Activated naive CD4-positive, alpha-beta T cell treated with anti-CD3 and anti-CD28 coated beads, Interleukin-2, amount 50 U/mL, for 24 hours (primary cell): ENCODE measurements at regions not wholly inside any gene's neighbourhood (a gene's known extent, or its start where the extent isn't known, plus 50 kb on each side); places are given as distances from the start of the nearest gene placed in this dataset.
"Not testable (repeated sequence)": the region's sequence is repeated elsewhere in the genome, so short reads cannot be mapped to it uniquely, and the experiment has no call there.

Experiments
- H3K27ac Mint-ChIP-seq: one replicate; pipeline ENCODE4 v1.8.0; 2021; ENCODE audit warnings: mild to moderate bottlenecking, mixed read lengths
- H3K27me3 Mint-ChIP-seq: one replicate; pipeline ENCODE4 v1.8.0; 2021; ENCODE audit warnings: mixed read lengths
- H3K36me3 Mint-ChIP-seq: one replicate; pipeline ENCODE4 v1.8.0; 2021; ENCODE audit warnings: mixed read lengths
- H3K4me1 Mint-ChIP-seq: one replicate; pipeline ENCODE4 v1.8.0; 2021; ENCODE audit warnings: mixed read lengths
- H3K4me3 Mint-ChIP-seq: one replicate; pipeline ENCODE4 v1.8.0; 2021; ENCODE audit warnings: mild to moderate bottlenecking, mixed read lengths
- H3K9me3 Mint-ChIP-seq: one replicate; pipeline ENCODE4 v1.8.0; 2021; ENCODE audit warnings: mixed read lengths

DNA sequence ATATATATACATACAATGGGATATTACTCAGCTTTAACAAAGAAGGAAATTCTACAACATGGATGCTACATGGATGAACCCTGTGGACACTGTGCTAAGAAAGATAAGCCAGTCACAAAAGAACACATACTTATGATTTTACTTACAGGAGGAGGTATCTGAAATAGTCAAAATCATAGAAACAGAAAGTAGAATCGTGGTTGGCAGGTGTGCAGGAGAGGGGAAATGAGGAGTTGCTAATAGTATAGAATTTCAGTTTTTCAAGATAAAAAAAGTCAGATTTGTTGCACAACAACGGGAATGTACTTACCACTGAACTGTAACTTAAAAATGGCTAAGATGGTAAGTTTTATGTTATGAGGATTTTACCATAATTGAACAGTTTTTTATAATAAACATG is 706.3 kb downstream of the TFAP2A start:
- no peaks in the 10 kb centered on the region for H3K9me3 Mint-ChIP-seq
- no peak overlapping the region for H3K4me3 Mint-ChIP-seq
- H3K4me1 Mint-ChIP-seq: no peaks in the 10 kb centered on the region
- H3K27ac Mint-ChIP-seq: no peak overlapping the region
- H3K27me3 Mint-ChIP-seq: peaks cover 2% of the 10 kb centered on the region
- H3K36me3 Mint-ChIP-seq: no peaks in the 10 kb centered on the region

DNA sequence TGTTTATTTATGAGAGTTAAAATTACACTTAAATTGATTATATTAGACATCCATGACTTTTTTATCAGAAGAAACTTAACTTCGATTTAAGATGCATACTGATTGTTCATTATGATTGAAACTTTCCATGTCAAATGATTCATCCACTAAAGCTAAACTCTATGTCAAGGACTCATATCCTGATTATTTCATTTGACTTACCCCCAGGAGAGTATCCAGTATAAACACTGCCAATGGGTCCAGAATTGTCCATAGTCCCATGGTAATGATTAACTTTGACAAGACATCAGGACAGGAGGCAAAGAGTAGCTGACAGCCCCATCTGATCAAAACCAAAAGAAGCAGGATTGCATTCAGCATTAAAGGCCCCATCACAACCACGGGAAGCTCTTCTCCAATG is 709.9 kb downstream of the TFAP2A start:
- Mint-ChIP-seq H3K4me3 (no peak overlapping the region), H3K4me1 (no peaks in the 10 kb centered on the region), H3K27ac (no peak overlapping the region), H3K27me3 (peaks cover 2% of the 10 kb centered on the region), H3K36me3 (no peaks in the 10 kb centered on the region), H3K9me3 (no peaks in the 10 kb centered on the region)

DNA sequence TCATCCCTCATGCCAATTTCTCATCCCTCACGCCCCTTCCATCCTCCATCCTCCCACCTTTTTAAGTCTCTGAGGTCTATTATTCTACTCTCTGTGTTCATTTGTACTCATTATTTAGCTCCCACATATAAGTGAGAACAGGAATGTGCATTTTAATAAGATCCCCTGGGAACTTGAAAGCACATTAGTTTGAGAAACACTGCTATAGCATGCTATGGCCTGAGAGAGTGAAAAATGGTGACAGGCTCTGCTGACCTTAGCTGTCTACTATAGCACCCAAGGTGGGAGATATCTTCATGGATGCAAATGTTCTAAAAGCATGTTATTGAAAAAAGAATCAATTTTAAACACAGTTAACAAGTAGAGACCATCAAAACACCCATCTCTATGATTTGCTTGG is 712.0 kb downstream of the TFAP2A start:
- Mint-ChIP-seq H3K4me1 (no peaks in the 10 kb centered on the region), H3K27me3 (peaks cover 2% of the 10 kb centered on the region), H3K4me3 (no peak overlapping the region), H3K9me3 (no peaks in the 10 kb centered on the region), H3K36me3 (no peaks in the 10 kb centered on the region), H3K27ac (no peak overlapping the region)

GRCh38 chr6:9699888-9700287 is 715.0 kb downstream of the TFAP2A start:
- Mint-ChIP-seq H3K27me3 (no peaks in the 10 kb centered on the region), H3K4me1 (no peaks in the 10 kb centered on the region), H3K9me3 (peaks cover 10% of the 10 kb centered on the region), H3K36me3 (no peaks in the 10 kb centered on the region), H3K27ac (no peak overlapping the region), H3K4me3 (no peak overlapping the region)

- Mint-ChIP-seq H3K36me3 (no peaks in the 10 kb centered on the region), H3K4me1 (no peaks in the 10 kb centered on the region), H3K27me3 (no peaks in the 10 kb centered on the region), H3K9me3 (peaks cover 10% of the 10 kb centered on the region), H3K27ac (no peak overlapping the region), H3K4me3 (no peak overlapping the region)
These were observed 717.5 kb downstream of the TFAP2A start for GRCh38 chr6:9697263-9697931.

DNA sequence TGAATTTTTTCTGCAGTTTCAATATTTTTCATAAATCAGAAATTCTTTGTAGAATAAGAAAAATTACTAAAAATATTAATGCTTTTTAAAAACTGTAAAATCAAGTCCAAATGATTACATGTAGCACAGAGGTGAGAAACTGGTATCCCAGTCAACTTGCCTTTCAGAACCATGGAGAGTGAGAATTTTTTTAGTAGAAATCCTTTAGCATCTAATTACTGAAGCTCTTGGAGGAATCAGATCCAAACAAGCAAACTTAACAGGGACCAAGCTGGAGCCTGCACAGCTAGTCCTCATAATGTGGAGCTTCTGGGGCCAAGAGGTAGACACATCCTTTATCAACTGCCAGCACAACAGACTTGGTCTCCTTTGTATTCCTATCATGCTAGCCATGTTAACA is 724.5 kb downstream of the TFAP2A start:
- Mint-ChIP-seq H3K27ac (no peak overlapping the region), H3K27me3 (no peaks in the 10 kb centered on the region), H3K4me3 (no peak overlapping the region), H3K9me3 (peaks cover under 1% of the 10 kb centered on the region), H3K4me1 (no peaks in the 10 kb centered on the region), H3K36me3 (no peaks in the 10 kb centered on the region)

GRCh38 chr6:9680727-9681126 is 734.1 kb downstream of the TFAP2A start:
- H3K4me3 Mint-ChIP-seq, H3K27me3 Mint-ChIP-seq, H3K36me3 Mint-ChIP-seq, H3K4me1 Mint-ChIP-seq, H3K27ac Mint-ChIP-seq: not testable (repeated sequence)
- peaks cover 15% of the 10 kb centered on the region for H3K9me3 Mint-ChIP-seq

GRCh38 chr6:9675122-9675521 is 739.8 kb downstream of the TFAP2A start:
- Mint-ChIP-seq H3K4me3 (no peak overlapping the region), H3K27me3 (no peaks in the 10 kb centered on the region), H3K36me3 (no peaks in the 10 kb centered on the region), H3K4me1 (no peaks in the 10 kb centered on the region), H3K9me3 (peaks cover 15% of the 10 kb centered on the region), H3K27ac (no peak overlapping the region)

DNA sequence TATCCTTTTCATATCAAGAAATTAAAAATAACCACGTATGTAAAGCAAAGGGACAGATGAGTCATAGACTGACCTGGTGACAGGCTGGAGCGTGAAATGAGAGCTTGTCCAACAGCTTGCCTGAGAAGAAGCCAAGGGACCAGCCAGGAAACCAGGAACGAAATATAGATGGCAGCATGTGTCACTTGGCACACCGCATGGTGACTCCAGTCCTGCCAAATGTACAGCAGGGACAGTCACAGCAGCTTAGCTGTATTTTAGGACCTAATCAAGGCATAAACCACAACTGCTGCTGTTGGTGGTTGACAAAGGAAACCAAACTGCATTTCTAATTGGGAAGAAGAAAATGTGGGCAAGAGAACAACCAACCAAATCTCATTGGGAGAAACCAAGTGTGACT is 755.0 kb downstream of the TFAP2A start:
- Mint-ChIP-seq H3K27me3 (no peaks in the 10 kb centered on the region), H3K4me1 (no peaks in the 10 kb centered on the region), H3K36me3 (no peaks in the 10 kb centered on the region), H3K4me3 (no peak overlapping the region), H3K9me3 (peaks cover 15% of the 10 kb centered on the region), H3K27ac (no peak overlapping the region)

DNA sequence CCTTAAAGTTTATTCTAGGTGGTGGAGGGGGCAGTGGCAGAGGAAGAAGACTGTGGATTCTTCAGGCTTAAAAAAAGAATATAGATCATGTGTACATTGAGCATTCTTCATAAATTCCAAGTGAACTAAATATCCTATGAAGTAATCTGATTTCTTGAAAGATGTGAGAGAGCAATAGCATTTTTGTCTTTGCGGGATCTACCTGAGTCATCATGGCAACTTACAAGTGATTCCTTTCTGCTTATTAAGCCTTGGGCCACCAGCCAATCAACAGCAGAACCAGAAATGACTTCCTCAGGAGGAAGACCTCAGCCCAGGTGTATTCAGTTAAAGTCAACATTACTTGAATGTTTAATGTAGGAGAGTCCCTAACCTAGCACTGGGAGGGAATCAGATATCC is 756.9 kb downstream of the TFAP2A start:
- Mint-ChIP-seq H3K4me1 (no peaks in the 10 kb centered on the region), H3K27me3 (no peaks in the 10 kb centered on the region), H3K27ac (no peak overlapping the region), H3K36me3 (no peaks in the 10 kb centered on the region), H3K9me3 (peaks cover 15% of the 10 kb centered on the region), H3K4me3 (no peak overlapping the region)

- no peak overlapping the region for H3K27ac Mint-ChIP-seq
- peaks cover 13% of the 10 kb centered on the region for H3K9me3 Mint-ChIP-seq
- no peaks in the 10 kb centered on the region for H3K4me1 Mint-ChIP-seq
- no peaks in the 10 kb centered on the region for H3K27me3 Mint-ChIP-seq
- H3K4me3 Mint-ChIP-seq: no peak overlapping the region
- no peaks in the 10 kb centered on the region for H3K36me3 Mint-ChIP-seq
These were observed 767.3 kb downstream of the TFAP2A start for GRCh38 chr6:9647599-9647998.

- H3K36me3 Mint-ChIP-seq: no peaks in the 10 kb centered on the region
- no peaks in the 10 kb centered on the region for H3K4me1 Mint-ChIP-seq
- no peaks in the 10 kb centered on the region for H3K27me3 Mint-ChIP-seq
- H3K9me3 Mint-ChIP-seq: peaks cover 13% of the 10 kb centered on the region
- no peak overlapping the region for H3K27ac Mint-ChIP-seq
- H3K4me3 Mint-ChIP-seq: no peak overlapping the region
These were observed 767.8 kb downstream of the TFAP2A start for GRCh38 chr6:9647071-9647445.

GRCh38 chr6:9646342-9647070 is 768.4 kb downstream of the TFAP2A start:
- no peaks in the 10 kb centered on the region for H3K27me3 Mint-ChIP-seq
- no peak overlapping the region for H3K27ac Mint-ChIP-seq
- no peaks in the 10 kb centered on the region for H3K36me3 Mint-ChIP-seq
- H3K4me3 Mint-ChIP-seq: no peak overlapping the region
- H3K4me1 Mint-ChIP-seq: no peaks in the 10 kb centered on the region
- H3K9me3 Mint-ChIP-seq: peaks cover 13% of the 10 kb centered on the region

GRCh38 chr6:9638861-9639260 is 776.0 kb downstream of the TFAP2A start:
- Mint-ChIP-seq H3K27me3 (no peaks in the 10 kb centered on the region), H3K4me3 (no peak overlapping the region), H3K36me3 (no peaks in the 10 kb centered on the region), H3K4me1 (no peaks in the 10 kb centered on the region), H3K9me3 (no peaks in the 10 kb centered on the region), H3K27ac (no peak overlapping the region)

DNA sequence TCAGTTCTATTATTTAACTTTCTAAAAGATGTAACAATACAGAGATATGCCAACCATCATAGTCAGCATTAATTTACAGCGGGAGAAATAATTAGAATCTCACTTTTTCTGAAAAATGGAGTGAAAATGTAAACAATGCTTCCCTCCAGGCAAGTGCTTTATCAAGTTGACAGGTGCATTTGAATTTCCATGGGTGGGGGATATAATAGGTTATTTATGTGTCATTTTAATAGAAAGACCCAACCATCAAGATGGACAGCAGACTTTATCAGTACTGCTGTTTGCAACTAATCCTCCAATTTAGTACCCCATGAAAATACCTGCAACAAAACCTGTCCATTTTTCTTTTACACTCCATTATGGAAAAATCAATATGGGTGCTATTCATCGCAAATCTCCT is 780.1 kb downstream of the TFAP2A start:
- no peaks in the 10 kb centered on the region for H3K4me1 Mint-ChIP-seq
- H3K27ac Mint-ChIP-seq: no peak overlapping the region

GRCh38 chr6:9632026-9632425 is 782.8 kb downstream of the TFAP2A start:
- Mint-ChIP-seq H3K27me3 (no peaks in the 10 kb centered on the region), H3K36me3 (no peaks in the 10 kb centered on the region), H3K4me1 (no peaks in the 10 kb centered on the region), H3K4me3 (no peak overlapping the region), H3K27ac (no peak overlapping the region), H3K9me3 (peaks cover 17% of the 10 kb centered on the region)

More for the DNA sequence above, 780.1 kb downstream of the TFAP2A start:
- no peaks in the 10 kb centered on the region for H3K27me3 Mint-ChIP-seq
- H3K4me3 Mint-ChIP-seq: no peak overlapping the region
- peaks cover 9% of the 10 kb centered on the region for H3K9me3 Mint-ChIP-seq
- H3K36me3 Mint-ChIP-seq: no peaks in the 10 kb centered on the region

DNA sequence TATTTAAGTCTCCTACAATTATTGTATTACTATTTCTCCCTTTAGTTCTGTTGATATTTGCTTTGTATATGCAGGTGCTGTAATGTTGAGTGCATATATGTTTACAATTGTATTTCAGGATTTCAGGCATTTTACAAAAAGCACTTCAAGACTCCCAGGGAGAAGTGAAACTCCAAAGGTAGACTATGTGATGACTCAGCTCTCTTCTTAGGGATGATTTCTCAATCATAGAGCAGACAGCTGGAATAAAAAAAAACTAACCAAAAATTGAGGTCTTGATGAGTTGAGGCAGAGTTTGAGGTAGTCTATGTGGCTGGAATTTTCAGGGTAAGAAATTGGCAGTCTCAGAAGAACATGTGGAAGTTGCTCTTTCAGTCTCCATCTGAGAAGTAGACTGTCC is 786.1 kb downstream of the TFAP2A start:
- Mint-ChIP-seq H3K27ac (no peak overlapping the region), H3K4me1 (no peaks in the 10 kb centered on the region), H3K4me3 (no peak overlapping the region), H3K9me3 (peaks cover 17% of the 10 kb centered on the region), H3K36me3 (no peaks in the 10 kb centered on the region), H3K27me3 (no peaks in the 10 kb centered on the region)
